GM21619 (cell line): ENCODE measurements at regions not wholly inside any gene's neighbourhood (a gene's known extent, or its start where the extent isn't known, plus 50 kb on each side); places are given as distances from the start of the nearest gene placed in this dataset.
"Not testable (repeated sequence)": the region's sequence is repeated elsewhere in the genome, so short reads cannot be mapped to it uniquely, and the experiment has no call there.

Experiments used
- ATAC-seq: cut with Tn5 transposase; IDR thresholded peaks from one replicate; pipeline ENCODE4 v1.9.1; 2021; ENCODE audit not compliant: unreplicated experiment

DNA sequence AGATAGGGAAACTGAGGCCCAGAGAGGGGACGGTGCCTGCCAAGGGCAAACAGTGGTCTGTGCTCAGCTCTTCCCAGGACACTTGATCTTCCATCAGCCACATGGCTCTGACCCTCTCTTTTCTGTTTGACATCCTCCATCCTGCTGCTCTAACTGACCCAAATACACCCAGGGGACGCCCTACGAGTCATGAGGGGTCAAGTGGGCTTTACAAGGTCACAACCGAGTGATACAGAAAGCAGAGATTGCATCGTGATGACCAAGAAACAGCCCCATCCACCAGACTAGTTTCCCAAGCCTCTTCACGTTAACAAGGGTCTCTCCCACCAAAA, 131.2 kb upstream of the UNC5B start:
- no peak for ATAC-seq

DNA sequence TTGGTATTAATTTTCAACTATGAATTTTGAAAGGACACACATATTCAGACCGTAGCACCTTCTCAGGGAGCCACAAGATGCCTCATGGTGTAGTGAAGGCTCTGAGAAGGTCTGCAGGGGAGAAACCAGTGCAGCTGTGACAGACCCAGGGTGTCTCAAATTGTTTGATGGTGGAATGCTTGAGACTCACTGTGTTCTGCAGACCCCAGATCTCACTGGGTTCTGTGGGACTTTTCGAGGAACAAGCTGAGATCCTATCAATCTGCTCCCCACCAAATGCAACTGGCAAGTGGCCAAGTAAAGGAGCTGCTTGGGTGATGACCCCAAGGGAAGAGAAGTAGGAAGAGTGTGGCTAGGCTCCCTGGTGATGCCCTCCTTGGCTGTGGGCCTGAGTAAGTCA, 130.5 kb upstream of the UNC5B start:
- ATAC-seq = no peak

DNA sequence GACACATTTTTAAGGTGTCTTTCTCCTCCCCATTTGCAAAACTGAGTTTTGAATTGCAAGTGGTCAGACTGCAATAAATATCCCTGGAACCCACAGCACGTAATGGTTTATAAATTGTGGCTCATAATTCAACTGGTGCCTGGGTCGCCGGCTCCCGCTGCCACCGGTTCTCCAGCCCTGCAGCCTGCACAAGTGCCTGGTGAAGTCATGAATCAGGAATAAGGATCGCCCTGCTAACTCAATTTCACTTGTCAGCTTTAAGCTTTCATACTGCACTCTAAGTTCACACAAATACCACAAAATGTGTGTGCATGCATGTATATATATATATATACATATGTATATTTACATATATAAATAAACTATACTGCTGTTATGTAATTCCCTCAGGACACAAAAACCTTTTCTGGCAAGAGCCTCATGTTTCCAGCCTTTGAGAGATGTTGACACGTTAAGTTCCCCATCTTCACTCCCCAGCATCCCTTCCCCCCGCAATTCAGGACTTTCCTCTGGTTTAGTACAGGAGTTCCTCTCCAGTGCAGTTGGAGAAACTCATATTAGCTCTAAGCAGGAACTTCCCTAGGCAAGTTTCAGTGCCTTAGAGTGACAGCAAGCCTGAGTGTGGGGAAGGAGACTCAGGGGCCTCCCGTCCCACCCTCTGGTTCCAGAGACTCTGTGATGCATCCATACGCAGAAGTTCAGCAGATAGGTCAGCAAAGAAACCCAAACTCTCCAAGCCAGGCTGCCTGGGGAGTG, 129.2 kb upstream of the UNC5B start:
- ATAC-seq = no peak

GRCh38 chr10:71083716-71083975, 128.7 kb upstream of the UNC5B start:
- no peak for ATAC-seq

GRCh38 chr10:71084061-71084817, 128.1 kb upstream of the UNC5B start:
- ATAC-seq = no peak

DNA sequence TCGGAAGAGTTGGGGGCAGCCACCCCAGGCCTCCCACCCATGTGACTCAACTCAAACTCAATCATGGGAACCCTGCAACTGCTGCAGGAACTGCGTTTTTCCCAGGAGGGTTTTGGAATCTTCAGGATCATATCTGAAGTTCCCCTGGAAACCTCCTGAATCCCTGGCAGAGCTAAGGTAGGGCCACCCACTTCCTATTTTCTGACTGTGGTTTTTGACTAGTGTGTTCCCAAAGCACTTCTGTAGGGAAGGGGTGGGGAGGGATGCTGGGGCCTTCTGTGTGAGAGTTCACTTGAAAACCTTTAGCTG, 127.6 kb upstream of the UNC5B start:
- ATAC-seq = no peak

DNA sequence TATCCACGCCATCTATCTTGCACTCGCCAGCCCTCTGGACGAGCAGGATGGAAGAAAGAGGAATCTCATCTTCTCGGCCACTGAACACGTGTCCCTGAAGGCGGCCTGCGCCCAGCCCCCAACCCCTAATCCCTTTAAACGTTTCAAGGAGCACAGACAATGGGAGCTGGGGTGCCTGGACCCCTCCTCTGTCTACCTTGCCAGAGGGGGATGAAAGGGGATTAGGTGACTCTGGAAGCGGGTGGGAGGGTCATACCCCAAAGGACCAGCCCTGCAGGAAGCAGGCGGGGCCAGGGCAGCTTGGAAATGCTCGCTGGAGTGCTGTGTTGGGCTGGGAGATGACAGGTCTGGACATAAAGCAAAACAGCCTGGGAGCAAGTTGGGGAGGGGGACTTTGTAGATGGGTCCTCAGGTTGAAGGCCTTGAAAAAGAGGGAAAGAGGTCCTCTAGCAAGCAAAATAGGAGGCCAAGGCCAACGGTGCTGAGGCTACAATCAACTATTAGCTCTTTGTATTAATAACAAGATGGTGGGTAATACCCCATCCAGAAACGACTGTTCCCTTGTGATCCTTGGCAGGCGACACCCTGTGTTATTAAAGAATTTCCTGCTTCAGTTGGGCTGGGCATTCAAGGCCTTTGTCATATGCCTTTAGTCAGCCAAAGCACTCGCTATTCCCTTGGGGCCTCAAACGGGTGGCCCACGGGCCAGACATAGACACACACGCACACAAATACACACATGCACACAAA, 126.5 kb upstream of the UNC5B start:
- ATAC-seq = no peak

- no peak for ATAC-seq
These were observed 125.8 kb upstream of the UNC5B start for GRCh38 chr10:71086439-71087080.

GRCh38 chr10:71087622-71088021, 124.7 kb upstream of the UNC5B start:
- ATAC-seq = no peak

DNA sequence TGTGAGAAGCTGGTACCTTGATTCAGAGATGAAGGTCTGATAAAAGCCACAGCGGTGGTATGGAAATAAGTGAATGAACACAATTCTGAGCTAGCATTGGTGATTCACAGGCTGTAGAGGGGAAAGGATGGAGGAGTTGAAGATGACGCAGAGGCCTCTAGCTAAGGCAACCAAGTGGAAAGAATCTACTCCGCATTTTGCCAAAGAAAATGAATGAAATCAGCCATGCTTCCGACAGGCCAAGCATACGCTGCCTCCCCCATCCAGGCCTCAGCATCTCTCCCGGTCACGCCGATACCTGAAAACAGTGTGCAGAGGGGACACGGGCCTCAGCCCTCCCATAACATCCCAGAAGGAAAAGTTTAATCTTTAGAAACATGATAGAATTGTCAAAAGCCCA, 124.3 kb upstream of the UNC5B start:
- ATAC-seq = no peak

- not testable (repeated sequence) for ATAC-seq
These were observed 123.8 kb upstream of the UNC5B start for GRCh38 chr10:71088578-71088977.

DNA sequence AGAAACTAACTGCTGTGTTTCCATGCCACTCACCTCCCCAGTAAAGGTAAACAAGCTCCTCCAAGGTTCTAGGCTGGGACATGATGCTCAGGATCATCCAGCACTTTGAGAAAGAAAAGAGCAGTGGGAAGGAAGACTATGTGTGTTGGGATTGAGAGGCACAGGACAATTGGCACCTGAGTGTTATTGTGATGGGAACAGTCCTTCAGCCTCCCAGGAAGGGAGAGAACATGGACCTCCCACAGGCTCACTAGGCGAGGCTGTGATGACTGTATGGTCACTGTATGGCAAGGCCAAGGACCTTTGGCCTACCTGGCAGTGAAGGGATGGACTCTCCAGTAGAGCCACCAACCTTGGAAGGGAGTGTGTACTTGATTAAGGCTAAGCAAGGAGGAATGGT, 123.2 kb upstream of the UNC5B start:
- no peak for ATAC-seq

- no peak for ATAC-seq
These were observed 122.0 kb upstream of the UNC5B start for GRCh38 chr10:71090330-71090729.

DNA sequence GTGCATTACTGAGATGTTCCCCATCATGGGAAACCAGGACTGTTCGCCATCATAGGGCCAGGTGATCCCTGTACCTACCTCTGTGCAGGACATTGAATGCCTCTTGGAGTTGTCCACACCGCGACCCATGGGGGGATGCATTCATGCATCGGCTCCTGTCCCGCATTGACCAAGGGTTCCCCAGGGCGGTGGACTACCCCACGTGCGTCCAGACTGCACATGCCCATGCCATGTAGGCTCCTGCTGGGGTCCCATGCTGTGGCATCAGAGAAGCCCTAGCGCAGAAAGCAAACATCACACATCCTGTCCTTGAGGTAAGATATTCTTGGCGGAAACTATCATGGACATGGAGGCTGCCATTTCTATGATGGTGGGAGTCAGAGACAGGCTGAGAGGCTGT, 121.6 kb upstream of the UNC5B start:
- ATAC-seq = no peak

GRCh38 chr10:71092812-71093401, 119.5 kb upstream of the UNC5B start:
- ATAC-seq = no peak

- ATAC-seq = no peak
These were observed 118.8 kb upstream of the UNC5B start for GRCh38 chr10:71093531-71093930.

DNA sequence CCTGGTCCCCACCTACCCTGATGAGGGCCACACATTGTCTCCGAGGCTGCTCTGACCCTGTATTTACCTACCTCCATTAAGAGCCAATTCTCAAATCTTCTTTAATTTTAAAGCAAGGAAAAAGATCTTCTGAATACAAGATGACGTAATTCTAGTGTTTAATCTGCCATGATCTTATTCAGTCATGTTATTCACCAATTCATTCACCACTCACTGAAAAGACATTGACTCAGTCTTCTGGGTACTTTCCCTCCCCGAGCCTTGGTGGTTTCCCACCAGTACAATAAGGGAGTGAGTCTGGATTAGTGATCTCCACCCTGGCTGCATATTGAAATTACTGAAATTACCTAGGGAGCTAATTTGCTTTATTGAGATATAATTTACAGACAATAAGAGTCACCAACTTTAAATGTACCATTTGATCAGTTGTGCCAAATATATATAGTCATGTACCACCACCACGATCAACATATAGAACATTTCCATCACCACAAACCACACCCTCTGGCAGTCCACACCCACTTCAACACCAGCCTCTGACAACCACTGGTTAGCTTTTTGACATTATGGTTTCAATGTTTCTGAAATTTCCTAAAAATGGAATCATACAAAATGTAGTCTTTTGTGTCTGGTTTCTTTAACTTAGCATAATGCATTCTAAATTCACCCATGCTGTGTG, 117.5 kb upstream of the UNC5B start:
- ATAC-seq = no peak

- no peak for ATAC-seq
These were observed 112.5 kb upstream of the UNC5B start for GRCh38 chr10:71099731-71100361.

- ATAC-seq = no peak
These were observed 108.4 kb upstream of the UNC5B start for GRCh38 chr10:71103961-71104360.

DNA sequence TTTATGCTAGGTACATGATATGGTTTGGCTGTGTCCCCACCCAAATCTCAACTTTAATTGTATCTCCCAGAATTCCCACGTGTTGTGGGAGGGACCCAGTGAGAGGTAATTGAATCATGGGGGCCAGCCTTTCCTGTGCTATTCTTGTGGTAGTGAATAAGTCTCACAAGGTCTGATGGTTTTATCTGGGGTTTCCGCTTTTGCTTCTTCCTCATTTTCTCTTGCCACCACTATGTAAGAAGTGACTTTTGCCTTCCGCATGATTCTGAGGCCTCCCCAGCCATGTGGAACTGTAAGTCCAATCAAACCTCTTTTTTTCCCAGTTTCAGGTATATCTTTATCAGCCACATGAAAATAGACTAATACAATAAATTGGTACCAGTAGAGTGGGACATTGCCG, 106.2 kb upstream of the UNC5B start:
- not testable (repeated sequence) for ATAC-seq

DNA sequence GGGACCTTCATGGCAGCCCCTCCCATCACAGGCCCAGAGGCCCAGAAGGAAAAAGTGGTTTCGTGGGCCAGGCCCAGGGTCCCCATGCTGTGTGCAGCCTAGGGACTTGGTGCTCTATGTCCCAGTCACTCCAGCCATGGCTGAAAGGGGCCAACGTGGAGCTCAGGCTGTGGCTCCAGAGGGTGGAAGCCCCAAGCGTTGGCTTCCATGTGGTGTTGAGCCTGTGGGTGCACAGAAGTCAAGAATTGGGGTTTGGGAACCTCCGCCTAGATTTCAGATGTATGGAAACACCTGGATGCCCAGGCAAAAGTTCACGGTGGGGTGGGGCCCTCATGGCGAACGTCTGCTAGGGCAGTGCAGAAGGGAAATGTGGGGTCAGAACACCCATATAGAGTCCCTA, 105.3 kb upstream of the UNC5B start:
- not testable (repeated sequence) for ATAC-seq
